Activated T-helper 1 cell treated with anti-CD3 and anti-CD28 coated beads, Interleukin-12 subunit alpha, Interleukin-12 subunit beta, Interleukin-2, Interleukin-4 antibody, amounts not matched to agents 30 ng/mL and 10 ng/mL and 1 ng/mL, durations not matched to agents 14 hours and 24 hours and 36 hours (primary cell): ENCODE measurements at regions not wholly inside any gene's neighbourhood (a gene's known extent, or its start where the extent isn't known, plus 50 kb on each side); places are given as distances from the start of the nearest gene placed in this dataset.
"Not testable (repeated sequence)": the region's sequence is repeated elsewhere in the genome, so short reads cannot be mapped to it uniquely, and the experiment has no call there.

Experiments
- DNase-seq: peaks from one replicate; pipeline ENCODE4 v3.0.0; 2021; ENCODE audit warnings: low spot score
- H3K27ac Mint-ChIP-seq: one replicate; pipeline ENCODE4 v1.8.0; 2021; ENCODE audit warnings: mild to moderate bottlenecking, mixed read lengths
- H3K27me3 Mint-ChIP-seq: one replicate; pipeline ENCODE4 v1.8.0; 2022; ENCODE audit warnings: mild to moderate bottlenecking, moderate library complexity, mixed read lengths; ENCODE audit not compliant: insufficient read depth
- H3K36me3 Mint-ChIP-seq: one replicate; pipeline ENCODE4 v1.8.0; 2021; ENCODE audit warnings: low read depth, mixed read lengths
- H3K4me1 Mint-ChIP-seq: one replicate; pipeline ENCODE4 v1.8.0; 2021; ENCODE audit warnings: low read depth, mixed read lengths
- H3K4me3 Mint-ChIP-seq: one replicate; pipeline ENCODE4 v1.8.0; 2021; ENCODE audit warnings: mild to moderate bottlenecking, moderate library complexity, mixed read lengths
- H3K9me3 Mint-ChIP-seq: one replicate; pipeline ENCODE4 v1.8.0; 2021; ENCODE audit warnings: mixed read lengths
- intact Hi-C: fragments of 100-400 bp; cut with micrococcal nuclease; formaldehyde crosslinking; loops from one replicate; pipeline ENCODE4 v1.15.1; 2024

DNA sequence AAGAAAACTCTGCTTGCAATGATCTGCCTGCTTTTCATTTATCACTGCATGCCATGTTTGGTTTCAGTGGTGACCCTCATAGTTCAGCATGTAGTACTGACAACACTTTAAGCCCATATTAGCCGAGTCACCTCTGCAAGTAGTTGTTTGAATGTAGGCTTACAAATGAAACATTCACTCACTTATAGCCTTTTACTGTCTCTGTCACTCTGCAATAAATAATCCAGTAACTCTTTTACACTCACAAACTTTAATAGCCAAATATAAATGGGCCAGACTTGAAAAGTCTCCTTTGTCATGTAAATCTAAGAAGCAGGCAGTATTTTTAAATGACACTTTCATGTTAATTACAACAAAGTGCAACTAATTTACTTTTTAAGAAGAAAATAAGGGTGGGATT lies 1460.0 kb upstream of the ADGRB3 start:
- no peak for DNase-seq
- no peak overlapping the region for H3K27ac Mint-ChIP-seq
- no peaks in the 10 kb centered on the region for H3K36me3 Mint-ChIP-seq
- no peaks in the 10 kb centered on the region for H3K9me3 Mint-ChIP-seq
- intact Hi-C loops = no loop called here
- H3K4me3 Mint-ChIP-seq = no peak overlapping the region
- H3K27me3 Mint-ChIP-seq = no peaks in the 10 kb centered on the region
- H3K4me1 Mint-ChIP-seq = no peaks in the 10 kb centered on the region

- intact Hi-C loops = no loop called here
- H3K27ac Mint-ChIP-seq = no peak overlapping the region
- no peaks in the 10 kb centered on the region for H3K4me1 Mint-ChIP-seq
- DNase-seq = no peak
- peaks cover 18% of the 10 kb centered on the region for H3K9me3 Mint-ChIP-seq
- no peak overlapping the region for H3K4me3 Mint-ChIP-seq
- H3K36me3 Mint-ChIP-seq = no peaks in the 10 kb centered on the region
- no peaks in the 10 kb centered on the region for H3K27me3 Mint-ChIP-seq
Measured at GRCh38 chr6:67165606-67166005, 1458.6 kb upstream of the EYS start.

GRCh38 chr6:67160820-67161219 lies 1453.8 kb upstream of the EYS start:
- Mint-ChIP-seq H3K27ac (no peak overlapping the region), H3K27me3 (no peaks in the 10 kb centered on the region), H3K4me1 (no peaks in the 10 kb centered on the region), H3K9me3 (peaks cover 31% of the 10 kb centered on the region), H3K4me3 (no peak overlapping the region), H3K36me3 (no peaks in the 10 kb centered on the region)
- no peak for DNase-seq
- intact Hi-C loops = no loop called here

DNA sequence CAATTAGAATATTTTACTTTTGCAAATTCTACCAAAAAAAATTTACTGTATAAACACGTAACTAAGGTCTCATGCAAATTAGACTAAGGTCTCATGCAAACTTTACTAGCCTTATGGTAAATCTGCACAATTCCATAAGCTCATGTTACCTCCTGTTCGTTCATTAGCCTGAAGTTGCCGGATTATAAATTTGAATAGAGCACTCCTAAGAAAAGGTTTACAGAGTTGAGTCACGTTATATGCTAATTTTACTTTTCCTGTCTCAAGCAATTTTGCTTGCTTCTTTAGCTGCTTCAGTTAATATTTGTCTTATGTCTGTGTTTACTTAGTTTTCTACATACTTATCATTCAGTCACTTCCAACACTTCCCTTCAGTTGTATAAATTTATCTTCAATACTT lies 1434.0 kb upstream of the EYS start:
- intact Hi-C loops = no loop called here
- Mint-ChIP-seq H3K36me3 (no peaks in the 10 kb centered on the region), H3K27ac (no peak overlapping the region), H3K4me1 (no peaks in the 10 kb centered on the region), H3K4me3 (no peak overlapping the region), H3K27me3 (no peaks in the 10 kb centered on the region), H3K9me3 (no peaks in the 10 kb centered on the region)
- no peak for DNase-seq

- H3K27ac Mint-ChIP-seq = no peak overlapping the region
- H3K4me1 Mint-ChIP-seq = no peaks in the 10 kb centered on the region
- no peak for DNase-seq
- H3K9me3 Mint-ChIP-seq = peaks cover 4% of the 10 kb centered on the region
- intact Hi-C loops = no loop called here
- no peaks in the 10 kb centered on the region for H3K36me3 Mint-ChIP-seq
- no peak overlapping the region for H3K4me3 Mint-ChIP-seq
- no peaks in the 10 kb centered on the region for H3K27me3 Mint-ChIP-seq
Measured at GRCh38 chr6:67133973-67134372, 1426.9 kb upstream of the EYS start.

DNA sequence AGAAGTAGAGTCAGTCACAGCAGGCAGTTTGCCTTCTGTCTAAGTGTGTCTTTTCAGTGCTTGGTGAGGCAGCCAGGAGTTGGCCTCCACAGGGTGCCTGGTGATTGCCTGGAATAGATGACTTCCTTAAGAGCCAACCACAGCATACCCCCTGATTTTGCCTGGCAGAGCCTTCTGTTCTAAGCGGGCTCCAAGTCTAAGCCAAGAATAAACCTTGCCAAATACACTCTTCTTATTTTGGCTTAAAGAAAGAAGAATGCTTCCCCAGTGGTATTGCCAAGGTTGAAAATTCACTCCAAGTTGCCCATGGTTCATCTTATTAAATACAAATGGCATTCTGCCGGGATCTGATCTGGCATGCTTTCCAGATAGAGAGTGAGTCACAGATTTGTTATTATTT lies 1424.8 kb upstream of the EYS start:
- H3K27ac Mint-ChIP-seq = no peak overlapping the region
- peaks cover 4% of the 10 kb centered on the region for H3K9me3 Mint-ChIP-seq
- H3K36me3 Mint-ChIP-seq = no peaks in the 10 kb centered on the region
- no peak overlapping the region for H3K4me3 Mint-ChIP-seq
- intact Hi-C loops = no loop called here
- no peak for DNase-seq
- H3K27me3 Mint-ChIP-seq = no peaks in the 10 kb centered on the region
- no peaks in the 10 kb centered on the region for H3K4me1 Mint-ChIP-seq

- no peak overlapping the region for H3K4me3 Mint-ChIP-seq
- no peaks in the 10 kb centered on the region for H3K4me1 Mint-ChIP-seq
- DNase-seq = no peak
- no peak overlapping the region for H3K27ac Mint-ChIP-seq
- no peaks in the 10 kb centered on the region for H3K27me3 Mint-ChIP-seq
- intact Hi-C loops = no loop called here
- H3K9me3 Mint-ChIP-seq = peaks cover 8% of the 10 kb centered on the region
- no peaks in the 10 kb centered on the region for H3K36me3 Mint-ChIP-seq
Measured at GRCh38 chr6:67129780-67130179, 1422.8 kb upstream of the EYS start.

GRCh38 chr6:67127041-67127440 lies 1420.0 kb upstream of the EYS start:
- Mint-ChIP-seq H3K27ac (no peak overlapping the region), H3K4me3 (no peak overlapping the region), H3K36me3 (no peaks in the 10 kb centered on the region), H3K4me1 (no peaks in the 10 kb centered on the region), H3K27me3 (no peaks in the 10 kb centered on the region), H3K9me3 (peaks cover 4% of the 10 kb centered on the region)
- intact Hi-C loops = no loop called here
- no peak for DNase-seq

DNA sequence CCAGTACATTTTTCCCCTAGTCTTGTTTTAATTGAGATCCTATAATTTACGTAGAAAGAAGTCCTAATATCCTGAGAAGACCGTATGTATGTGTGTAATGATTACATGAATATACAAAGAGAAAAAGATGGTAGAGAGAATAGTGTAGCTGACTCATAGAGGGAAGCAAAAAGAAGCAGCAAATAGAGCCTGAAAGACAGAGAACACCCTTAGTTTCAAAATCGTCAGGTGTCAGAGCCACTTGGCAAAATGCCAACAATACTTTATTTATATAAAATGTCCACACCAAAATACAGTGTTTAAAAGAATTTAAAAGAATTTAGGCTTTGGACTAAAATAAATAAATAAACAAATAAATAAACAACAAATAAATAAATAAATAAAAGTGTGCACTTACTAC lies 1414.1 kb upstream of the EYS start:
- H3K9me3 Mint-ChIP-seq = peaks cover 10% of the 10 kb centered on the region
- no peaks in the 10 kb centered on the region for H3K4me1 Mint-ChIP-seq
- H3K27ac Mint-ChIP-seq = no peak overlapping the region
- H3K27me3 Mint-ChIP-seq = no peaks in the 10 kb centered on the region
- H3K36me3 Mint-ChIP-seq = no peaks in the 10 kb centered on the region
- H3K4me3 Mint-ChIP-seq = no peak overlapping the region
- no peak for DNase-seq
- intact Hi-C loops = no loop called here

- H3K4me1 Mint-ChIP-seq = no peaks in the 10 kb centered on the region
- no peak for DNase-seq
- no peaks in the 10 kb centered on the region for H3K27me3 Mint-ChIP-seq
- intact Hi-C loops = no loop called here
- H3K27ac Mint-ChIP-seq = no peak overlapping the region
- H3K9me3 Mint-ChIP-seq = no peaks in the 10 kb centered on the region
- H3K4me3 Mint-ChIP-seq = no peak overlapping the region
- H3K36me3 Mint-ChIP-seq = no peaks in the 10 kb centered on the region
Measured at GRCh38 chr6:67112120-67112519, 1405.1 kb upstream of the EYS start.

- Mint-ChIP-seq H3K27ac (no peak overlapping the region), H3K4me1 (no peaks in the 10 kb centered on the region), H3K36me3 (no peaks in the 10 kb centered on the region), H3K9me3 (no peaks in the 10 kb centered on the region), H3K27me3 (no peaks in the 10 kb centered on the region), H3K4me3 (no peak overlapping the region)
- intact Hi-C loops = no loop called here
- no peak for DNase-seq
Measured at GRCh38 chr6:67102743-67103142, 1395.7 kb upstream of the EYS start.

DNA sequence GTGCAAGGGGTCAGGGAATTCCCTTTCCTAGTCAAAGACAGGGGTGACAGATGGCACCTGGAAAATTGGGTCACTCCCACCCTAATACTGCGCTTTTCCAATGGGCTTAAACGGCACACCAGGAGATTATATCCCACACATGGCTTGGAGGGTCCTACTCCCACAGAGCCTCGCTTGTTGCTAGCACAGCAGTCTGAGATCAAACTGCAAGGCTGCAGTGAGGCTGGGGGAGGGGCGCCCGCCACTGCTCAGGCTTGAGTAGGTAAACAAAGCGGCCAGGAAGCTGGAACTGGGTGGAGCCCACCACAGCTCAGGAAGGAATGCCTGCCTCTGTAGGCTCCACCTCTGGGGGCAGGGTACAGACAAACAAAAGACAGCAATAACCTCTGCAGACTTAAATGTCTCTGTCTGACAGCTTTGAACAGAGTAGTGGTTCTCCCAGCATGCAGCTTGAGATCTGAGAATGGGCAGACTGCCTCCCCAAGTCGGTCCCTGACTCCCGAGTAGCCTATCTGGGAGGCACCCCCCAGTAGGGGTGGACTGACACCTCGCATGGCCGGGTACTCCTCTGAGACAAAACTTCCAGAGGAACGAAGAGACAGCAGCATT lies 1388.7 kb upstream of the EYS start:
- intact Hi-C loops, H3K27me3 Mint-ChIP-seq, H3K4me3 Mint-ChIP-seq, DNase-seq, H3K36me3 Mint-ChIP-seq, H3K4me1 Mint-ChIP-seq, H3K27ac Mint-ChIP-seq: not testable (repeated sequence)
- peaks cover 12% of the 10 kb centered on the region for H3K9me3 Mint-ChIP-seq

GRCh38 chr6:67094431-67094946 lies 1387.5 kb upstream of the EYS start:
- Mint-ChIP-seq H3K27ac (no peak overlapping the region), H3K4me3 (no peak overlapping the region), H3K4me1 (no peaks in the 10 kb centered on the region), H3K9me3 (peaks cover 12% of the 10 kb centered on the region), H3K36me3 (no peaks in the 10 kb centered on the region), H3K27me3 (no peaks in the 10 kb centered on the region)
- DNase-seq = no peak
- intact Hi-C loops = no loop called here

GRCh38 chr6:67073938-67074337 lies 1366.9 kb upstream of the EYS start:
- peaks cover 5% of the 10 kb centered on the region for H3K9me3 Mint-ChIP-seq
- H3K4me1 Mint-ChIP-seq = no peaks in the 10 kb centered on the region
- H3K27me3 Mint-ChIP-seq = no peaks in the 10 kb centered on the region
- no peaks in the 10 kb centered on the region for H3K36me3 Mint-ChIP-seq
- H3K27ac Mint-ChIP-seq = no peak overlapping the region
- no peak for DNase-seq
- no peak overlapping the region for H3K4me3 Mint-ChIP-seq
- intact Hi-C loops = no loop called here
